Peyer's patch (tissue), 4 donors: ENCODE measurements at regions not wholly inside any gene's neighbourhood (a gene's known extent, or its start where the extent isn't known, plus 50 kb on each side); places are given as distances from the start of the nearest gene placed in this dataset.

ENCODE experiments used
- CTCF ChIP-seq, 6 experiments: fragments of 450-650 bp in 4 of 6; fragments of 200-600 bp in 2 of 6; sonication (generic) in 1 of 6; IDR thresholded peaks; one replicate each; pipeline ENCODE4 v1.5.1; 2017 to 2019; ENCODE audit warnings: antibody characterized with exemption in 6 of 6, mild to moderate bottlenecking in 3 of 6, moderate library complexity in 1 of 6
- POLR2A ChIP-seq, 2 donors: fragments of 450-650 bp; IDR thresholded peaks; one replicate each; pipeline ENCODE4 v1.5.1; 2017; ENCODE audit warnings: antibody characterized with exemption in 2 of 2, mild to moderate bottlenecking in 2 of 2, moderate library complexity in 2 of 2

- TF ChIP-seq CTCF (IDR thresholded peaks at IDR 0.05) (no peak), POLR2A (IDR thresholded peaks at IDR 0.05) (no peak)
Measured at GRCh38 chr6:126232671-126233070, 107.2 kb upstream of the CENPW start.
